AG04450 (cell line): ENCODE measurements at regions not wholly inside any gene's neighbourhood (a gene's known extent, or its start where the extent isn't known, plus 50 kb on each side); places are given as distances from the start of the nearest gene placed in this dataset.

Experiments used
- CTCF ChIA-PET: fragments of 300-600, 350-600 bp; formaldehyde crosslinking; extraction: SDS; loops from one replicate; lab custom pipeline; 2022; ENCODE audit warnings: antibody characterized with exemption, inconsistent platforms; lab: Charles Lee
- POLR2A ChIA-PET: fragments of 350-600 bp; formaldehyde crosslinking; extraction: SDS; loops from one replicate; lab custom pipeline; 2021; ENCODE audit warnings: antibody characterized with exemption, inconsistent platforms; lab: Yijun Ruan, JAX
- DNase-seq: peaks from one replicate; pipeline ENCODE4 v3.0.0-alpha.2; 2011; ENCODE audit warnings: low read depth, low spot score
- H3K27ac ChIP-seq: one replicate; pipeline ENCODE4 v1.5.1; 2012; ENCODE audit warnings: low read depth, low read length, control low read depth
- H3K27me3 ChIP-seq: one replicate; pipeline ENCODE4 v1.6.0; 2012; ENCODE audit warnings: low read length; ENCODE audit not compliant: control insufficient read depth, insufficient read depth
- H3K4me3 ChIP-seq: 2 replicates; pipeline ENCODE4 v1.5.1; 2011; ENCODE audit warnings: mild to moderate bottlenecking, low read depth, low read length, control low read depth
- H3K9me3 ChIP-seq: 2 replicates; pipeline ENCODE4 v1.5.1; 2012; ENCODE audit warnings: low read length; ENCODE audit not compliant: control insufficient read depth, insufficient read depth
- TF ChIP-seq, protein P1 (sequence below): IDR thresholded peaks from 2 replicates; pipeline ENCODE4 v1.5.1; 2011; ENCODE audit warnings: low read depth, low read length, control low read depth, inconsistent platforms

- no peaks in the 10 kb centered on the region; the same call in 1 of the 2 replicates for H3K9me3 ChIP-seq
- no peak for DNase-seq
- CTCF ChIA-PET, result no interaction called here
- H3K4me3 ChIP-seq, result no peak overlapping the region
- TF ChIP-seq, protein P1, sequence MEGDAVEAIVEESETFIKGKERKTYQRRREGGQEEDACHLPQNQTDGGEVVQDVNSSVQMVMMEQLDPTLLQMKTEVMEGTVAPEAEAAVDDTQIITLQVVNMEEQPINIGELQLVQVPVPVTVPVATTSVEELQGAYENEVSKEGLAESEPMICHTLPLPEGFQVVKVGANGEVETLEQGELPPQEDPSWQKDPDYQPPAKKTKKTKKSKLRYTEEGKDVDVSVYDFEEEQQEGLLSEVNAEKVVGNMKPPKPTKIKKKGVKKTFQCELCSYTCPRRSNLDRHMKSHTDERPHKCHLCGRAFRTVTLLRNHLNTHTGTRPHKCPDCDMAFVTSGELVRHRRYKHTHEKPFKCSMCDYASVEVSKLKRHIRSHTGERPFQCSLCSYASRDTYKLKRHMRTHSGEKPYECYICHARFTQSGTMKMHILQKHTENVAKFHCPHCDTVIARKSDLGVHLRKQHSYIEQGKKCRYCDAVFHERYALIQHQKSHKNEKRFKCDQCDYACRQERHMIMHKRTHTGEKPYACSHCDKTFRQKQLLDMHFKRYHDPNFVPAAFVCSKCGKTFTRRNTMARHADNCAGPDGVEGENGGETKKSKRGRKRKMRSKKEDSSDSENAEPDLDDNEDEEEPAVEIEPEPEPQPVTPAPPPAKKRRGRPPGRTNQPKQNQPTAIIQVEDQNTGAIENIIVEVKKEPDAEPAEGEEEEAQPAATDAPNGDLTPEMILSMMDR, result no peak
- no peaks in the 10 kb centered on the region for H3K27me3 ChIP-seq
- POLR2A ChIA-PET, result no interaction called here
- no peak overlapping the region for H3K27ac ChIP-seq
Measured at GRCh38 chr4:55237839-55238238, 108.2 kb upstream of the SRD5A3 start.

GRCh38 chr4:55238407-55238806 is 107.6 kb upstream of the SRD5A3 start:
- no peak overlapping the region for H3K4me3 ChIP-seq
- POLR2A ChIA-PET, result no interaction called here
- H3K27me3 ChIP-seq, result no peaks in the 10 kb centered on the region
- TF ChIP-seq, protein P1, result no peak
- no peak overlapping the region for H3K27ac ChIP-seq
- no peak for DNase-seq
- no peaks in the 10 kb centered on the region; the same call in 1 of the 2 replicates for H3K9me3 ChIP-seq
- CTCF ChIA-PET, result no interaction called here

GRCh38 chr4:55241461-55241860 is 104.6 kb upstream of the SRD5A3 start:
- CTCF ChIA-PET, result interaction anchor here (0.7 kb wide), 1 partner anchor 115 kb away, joined by 3 read pairs; no protein-coding TSS in a partner anchor
- Histone ChIP-seq H3K27me3 (no peaks in the 10 kb centered on the region), H3K27ac (no peak overlapping the region), H3K4me3 (no peak overlapping the region), H3K9me3 (no peaks in the 10 kb centered on the region; the same call in 1 of the 2 replicates)
- POLR2A ChIA-PET, result no interaction called here
- no peak for DNase-seq
- TF ChIP-seq, protein P1, result no peak

DNA sequence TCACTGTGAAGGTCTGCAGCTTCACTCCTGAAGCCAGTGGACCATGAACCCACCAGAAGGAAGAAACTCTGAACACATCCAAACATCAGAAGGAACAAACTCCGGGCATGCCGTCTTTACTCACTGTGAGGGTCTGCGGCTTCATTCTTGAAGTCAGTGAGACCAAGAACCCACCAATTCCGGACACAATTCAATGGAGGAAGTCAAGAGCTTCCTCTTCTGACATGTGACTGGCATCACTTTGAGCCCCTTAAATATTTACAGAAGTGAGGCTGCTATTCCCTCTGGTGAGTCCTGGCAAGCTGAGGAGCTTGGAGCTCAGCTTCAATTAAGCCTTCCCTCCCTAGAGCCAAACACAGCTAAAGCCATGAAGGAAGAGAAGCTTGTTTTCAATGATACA is 103.5 kb upstream of the SRD5A3 start:
- TF ChIP-seq, protein P1, result no peak
- Histone ChIP-seq H3K27ac (no peak overlapping the region), H3K4me3 (no peak overlapping the region), H3K27me3 (no peaks in the 10 kb centered on the region), H3K9me3 (no peaks in the 10 kb centered on the region; the same call in 1 of the 2 replicates)
- POLR2A ChIA-PET, result no interaction called here
- CTCF ChIA-PET, result interaction anchor here (1.7 kb wide), 1 partner anchor 272 kb away, joined by 5 read pairs; no protein-coding TSS in a partner anchor
- DNase-seq, result no peak

DNA sequence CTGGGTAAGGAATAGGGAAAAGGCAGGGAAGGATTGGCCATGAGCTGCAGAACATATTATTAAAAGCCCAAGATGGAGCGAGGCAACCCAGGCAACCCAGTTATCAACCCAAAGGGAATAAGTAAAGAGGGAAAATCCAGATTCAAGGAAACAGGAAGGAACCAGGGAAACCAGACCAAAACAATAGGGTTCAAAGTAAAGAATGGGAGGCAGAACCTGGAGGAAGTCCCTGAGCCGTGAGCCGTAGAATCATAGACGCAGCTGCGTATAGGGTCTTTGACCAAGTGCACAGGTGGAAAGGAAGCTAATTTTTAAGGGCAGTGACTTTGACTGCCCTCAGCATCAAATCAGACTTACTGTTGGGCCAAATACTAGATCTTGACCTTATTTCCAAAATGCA is 98.5 kb upstream of the SRD5A3 start:
- TF ChIP-seq, protein P1, result no peak
- POLR2A ChIA-PET, result no interaction called here

More for the DNA sequence above, 98.5 kb upstream of the SRD5A3 start:
- no peaks in the 10 kb centered on the region for H3K27me3 ChIP-seq
- CTCF ChIA-PET, result interaction anchor here (1.3 kb wide), 1 partner anchor 65 kb away, joined by 3 read pairs; no protein-coding TSS in a partner anchor
- H3K9me3 ChIP-seq, result no peaks in the 10 kb centered on the region
- DNase-seq, result no peak
- H3K4me3 ChIP-seq, result no peak overlapping the region
- H3K27ac ChIP-seq, result no peak overlapping the region
